SK-N-SH (cell line): ENCODE measurements at regions not wholly inside any gene's neighbourhood (a gene's known extent, or its start where the extent isn't known, plus 50 kb on each side); places are given as distances from the start of the nearest gene placed in this dataset.
"Not testable (repeated sequence)": the region's sequence is repeated elsewhere in the genome, so short reads cannot be mapped to it uniquely, and the experiment has no call there.

ENCODE experiments used
- CHD2 ChIP-seq: fragments of 150-350 bp; IDR thresholded peaks from 2 replicates; pipeline ENCODE4 v1.6.1; 2018; ENCODE audit warnings: low read length; ENCODE audit not compliant: partially characterized antibody
- CTCF ChIP-seq: fragments of 200-600 bp; sonication (generic); IDR thresholded peaks from 2 replicates; pipeline ENCODE4 v1.6.1; 2017; ENCODE audit warnings: antibody characterized with exemption, mild to moderate bottlenecking, moderate library complexity
- EZH2phosphoT487 ChIP-seq: fragments of 200-600 bp; sonication (generic); IDR thresholded peaks from 2 replicates; pipeline ENCODE4 v1.6.1; 2017; ENCODE audit warnings: low read depth, mixed run types, mild to moderate bottlenecking, antibody characterized with exemption, moderate library complexity, borderline replicate concordance
- MAX ChIP-seq: IDR thresholded peaks from 2 replicates; pipeline ENCODE4 v1.4.0; 2012; ENCODE audit warnings: low read depth
- NFIC ChIP-seq: IDR thresholded peaks from 2 replicates; pipeline ENCODE4 v1.4.0; 2012; ENCODE audit warnings: borderline replicate concordance
- NRF1 ChIP-seq: IDR thresholded peaks from 2 replicates; pipeline ENCODE4 v1.6.1; 2012; ENCODE audit warnings: low read depth, mild to moderate bottlenecking, low read length
- POLR2AphosphoS5 ChIP-seq: IDR thresholded peaks from 2 replicates; pipeline ENCODE4 v1.6.1; 2012; ENCODE audit warnings: low read depth, low read length
- RAD21 ChIP-seq: IDR thresholded peaks from 2 replicates; pipeline ENCODE4 v1.6.1; 2012; ENCODE audit warnings: mild to moderate bottlenecking, low read length
- TEAD4 ChIP-seq: IDR thresholded peaks from 2 replicates; pipeline ENCODE4 v1.4.0; 2012; ENCODE audit warnings: mild to moderate bottlenecking, borderline replicate concordance; ENCODE audit not compliant: insufficient read depth
- USF2 ChIP-seq: fragments of 150-350 bp; IDR thresholded peaks from 2 replicates; pipeline ENCODE4 v1.6.1; 2017; ENCODE audit warnings: antibody characterized with exemption, low read length, low read depth, borderline replicate concordance
- YY1 ChIP-seq: IDR thresholded peaks from 2 replicates; pipeline ENCODE4 v1.4.0; 2012; ENCODE audit warnings: low read depth, mild to moderate bottlenecking

GRCh38 chr7:142495879-142496278, 238.0 kb upstream of the PRSS58 start:
- not testable (repeated sequence) for TF ChIP-seq POLR2AphosphoS5, NRF1, CTCF, MAX, CHD2, USF2, YY1, EZH2phosphoT487, TEAD4, RAD21, NFIC
